ENCODE measurements at regions not wholly inside any gene's neighbourhood (a gene's known extent, or its start where the extent isn't known, plus 50 kb on each side); places are given as distances from the start of the nearest gene placed in this dataset.

DNA sequence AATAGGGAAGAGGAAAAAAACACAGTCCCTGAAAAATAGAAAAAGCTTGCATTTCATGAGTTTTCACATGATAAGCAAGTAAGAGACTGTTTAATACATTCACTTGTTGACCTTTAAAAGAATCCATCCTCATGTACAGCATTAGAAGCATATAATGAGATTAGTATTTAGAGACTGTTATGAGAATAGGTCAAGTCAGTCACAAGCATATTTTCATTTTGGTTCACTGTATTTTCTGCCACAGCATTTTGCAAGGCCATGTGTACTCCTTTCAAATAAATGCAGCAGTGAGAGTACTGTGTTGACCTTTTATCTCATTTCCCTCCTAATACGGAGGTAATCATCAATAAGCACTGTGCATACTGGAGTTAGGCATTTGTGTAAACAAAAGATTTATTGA lies 162.2 kb upstream of the SETMAR start:
- DNase-seq (ENCODE audit: low read depth in 1 of 2, low spot score in 1 of 2) (no peak), ATAC-seq (no peak), FAIRE-seq (no peak)
- Histone ChIP-seq H3K27ac (no peak overlapping the region), H3K4me2 (no peak overlapping the region), H3K9me3 (no peaks in the 10 kb centered on the region), H3K4me1 (0 out of 3 replicates have a peak, but pooled peaks cover 3% of the 10 kb centered on the region), H3K4me3 (no peak overlapping the region)
- no peak for TF ChIP-seq CTCF (IDR thresholded peaks at IDR 0.05)
- TF ChIP-seq FOXS1 (CRISPR knock-in tag; IDR thresholded peaks at IDR 0.05), result no peak
- no peak for TF ChIP-seq MAX (IDR thresholded peaks at IDR 0.05)
- TF ChIP-seq ZSCAN20 (CRISPR knock-in tag; IDR thresholded peaks at IDR 0.05), result no peak
- TF ChIP-seq FOSL2 (IDR thresholded peaks at IDR 0.05), result no peak
- TF ChIP-seq FOSL2 (CRISPR knock-in tag; IDR thresholded peaks at IDR 0.05), result no peak
- no peak for TF ChIP-seq NR3C1 (IDR thresholded peaks at IDR 0.05)
- TF ChIP-seq RNF2 (IDR thresholded peaks at IDR 0.05; ENCODE audit: borderline replicate concordance, low read depth), result no peak
- no peak for TF ChIP-seq HOXB5 (CRISPR knock-in tag; IDR thresholded peaks at IDR 0.05)
- no peak for TF ChIP-seq CBX8 (IDR thresholded peaks at IDR 0.05)
- POLR2A ChIA-PET, result no interaction called here
- CTCF ChIA-PET, result no interaction called here
- WGBS (ENCODE audit: missing lambda C conversion rate), result 7% methylated on average over 1 of the region's 1 CpG

DNA sequence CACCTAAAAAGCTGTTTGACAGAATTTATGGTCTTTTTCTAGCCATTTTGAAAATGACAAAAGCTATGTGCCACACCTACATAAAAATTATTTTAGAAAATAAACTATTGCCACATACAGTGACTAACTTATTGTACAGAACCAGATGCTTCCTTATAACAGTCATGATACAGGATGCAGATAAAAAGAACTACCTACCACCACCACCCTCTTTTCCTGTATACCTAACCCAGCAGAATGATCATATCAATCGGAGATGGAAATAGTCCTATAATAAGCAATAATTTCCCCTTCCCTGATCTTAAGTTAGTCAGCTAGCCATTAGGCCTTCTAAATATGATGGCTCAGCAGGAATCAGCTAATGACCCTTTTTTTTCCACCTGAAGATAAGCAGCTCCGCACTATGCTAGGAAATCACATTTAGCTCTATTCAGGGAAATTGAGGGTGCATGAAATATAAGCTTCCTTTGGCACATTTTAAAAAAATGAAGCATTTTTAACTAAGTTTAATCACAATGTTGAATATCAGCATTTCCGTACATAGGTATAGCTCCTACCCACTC lies 155.5 kb upstream of the SETMAR start:
- ChIA-PET CTCF (no interaction called here), POLR2A (no interaction called here)
- FAIRE-seq, result no peak
- H3K27ac ChIP-seq, result no peak overlapping the region
- no peaks in the 10 kb centered on the region for H3K9me3 ChIP-seq
- TF ChIP-seq ZNF302 (CRISPR knock-in tag; IDR thresholded peaks at IDR 0.05), result no peak
- TF ChIP-seq ZFP36 (IDR thresholded peaks at IDR 0.05; ENCODE audit: borderline replicate concordance, partially characterized antibody), result no peak
- TF ChIP-seq MAFK (IDR thresholded peaks at IDR 0.05; ENCODE audit: partially characterized antibody), result peak; percentile 50
- no peak for TF ChIP-seq EP300 (IDR thresholded peaks at IDR 0.05)
- TF ChIP-seq SREBF2 (IDR thresholded peaks at IDR 0.05), result no peak
- no peak for TF ChIP-seq PHF8 (IDR thresholded peaks at IDR 0.05; ENCODE audit: borderline replicate concordance, low read depth)
- WGBS (ENCODE audit: missing lambda C conversion rate), result 64% methylated on average over 3 of the region's 3 CpGs
- H3K4me3 ChIP-seq, result no peak overlapping the region
- no peak for ATAC-seq
- DNase-seq (ENCODE audit: low read depth in 1 of 2, low spot score in 1 of 2), result no peak
- no peaks in the 10 kb centered on the region for H3K4me1 ChIP-seq
- no peak overlapping the region for H3K4me2 ChIP-seq

GRCh38 chr3:4149296-4149695 lies 153.9 kb upstream of the SETMAR start:
- H3K9me3 ChIP-seq, result no peaks in the 10 kb centered on the region
- H3K4me2 ChIP-seq, result no peak overlapping the region
- DNase-seq (ENCODE audit: low read depth in 1 of 2, low spot score in 1 of 2), result no peak
- no peak overlapping the region for H3K27ac ChIP-seq
- ATAC-seq, result no peak
- H3K4me1 ChIP-seq, result no peaks in the 10 kb centered on the region
- H3K4me3 ChIP-seq, result no peak overlapping the region
- no peak for FAIRE-seq
- 4% methylated on average over 2 of the region's 2 CpGs for WGBS (ENCODE audit: missing lambda C conversion rate)
- ChIA-PET POLR2A (no interaction called here), CTCF (no interaction called here)
- TF ChIP-seq, protein P1, sequence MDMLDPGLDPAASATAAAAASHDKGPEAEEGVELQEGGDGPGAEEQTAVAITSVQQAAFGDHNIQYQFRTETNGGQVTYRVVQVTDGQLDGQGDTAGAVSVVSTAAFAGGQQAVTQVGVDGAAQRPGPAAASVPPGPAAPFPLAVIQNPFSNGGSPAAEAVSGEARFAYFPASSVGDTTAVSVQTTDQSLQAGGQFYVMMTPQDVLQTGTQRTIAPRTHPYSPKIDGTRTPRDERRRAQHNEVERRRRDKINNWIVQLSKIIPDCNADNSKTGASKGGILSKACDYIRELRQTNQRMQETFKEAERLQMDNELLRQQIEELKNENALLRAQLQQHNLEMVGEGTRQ (IDR thresholded peaks at IDR 0.05), result no peak
- TF ChIP-seq, protein P2, sequence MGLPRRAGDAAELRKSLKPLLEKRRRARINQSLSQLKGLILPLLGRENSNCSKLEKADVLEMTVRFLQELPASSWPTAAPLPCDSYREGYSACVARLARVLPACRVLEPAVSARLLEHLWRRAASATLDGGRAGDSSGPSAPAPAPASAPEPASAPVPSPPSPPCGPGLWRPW (IDR thresholded peaks at IDR 0.05), result no peak
- TF ChIP-seq FOXS1 (CRISPR knock-in tag; IDR thresholded peaks at IDR 0.05) (no peak), RFX5 (IDR thresholded peaks at IDR 0.05) (no peak), HEYL (CRISPR knock-in tag; IDR thresholded peaks at IDR 0.05) (no peak), SMC3 (IDR thresholded peaks at IDR 0.05) (no peak), HDAC2 (IDR thresholded peaks at IDR 0.05) (no peak), FOSB (CRISPR knock-in tag; IDR thresholded peaks at IDR 0.05) (no peak), CEBPB (IDR thresholded peaks at IDR 0.05) (no peak), RCOR1 (IDR thresholded peaks at IDR 0.05; ENCODE audit: low read depth, low read length) (no peak), BCL3 (IDR thresholded peaks at IDR 0.05) (no peak), HOXB5 (CRISPR knock-in tag; IDR thresholded peaks at IDR 0.05) (no peak), ZSCAN20 (CRISPR knock-in tag; IDR thresholded peaks at IDR 0.05) (no peak)
- TF ChIP-seq, protein P3, sequence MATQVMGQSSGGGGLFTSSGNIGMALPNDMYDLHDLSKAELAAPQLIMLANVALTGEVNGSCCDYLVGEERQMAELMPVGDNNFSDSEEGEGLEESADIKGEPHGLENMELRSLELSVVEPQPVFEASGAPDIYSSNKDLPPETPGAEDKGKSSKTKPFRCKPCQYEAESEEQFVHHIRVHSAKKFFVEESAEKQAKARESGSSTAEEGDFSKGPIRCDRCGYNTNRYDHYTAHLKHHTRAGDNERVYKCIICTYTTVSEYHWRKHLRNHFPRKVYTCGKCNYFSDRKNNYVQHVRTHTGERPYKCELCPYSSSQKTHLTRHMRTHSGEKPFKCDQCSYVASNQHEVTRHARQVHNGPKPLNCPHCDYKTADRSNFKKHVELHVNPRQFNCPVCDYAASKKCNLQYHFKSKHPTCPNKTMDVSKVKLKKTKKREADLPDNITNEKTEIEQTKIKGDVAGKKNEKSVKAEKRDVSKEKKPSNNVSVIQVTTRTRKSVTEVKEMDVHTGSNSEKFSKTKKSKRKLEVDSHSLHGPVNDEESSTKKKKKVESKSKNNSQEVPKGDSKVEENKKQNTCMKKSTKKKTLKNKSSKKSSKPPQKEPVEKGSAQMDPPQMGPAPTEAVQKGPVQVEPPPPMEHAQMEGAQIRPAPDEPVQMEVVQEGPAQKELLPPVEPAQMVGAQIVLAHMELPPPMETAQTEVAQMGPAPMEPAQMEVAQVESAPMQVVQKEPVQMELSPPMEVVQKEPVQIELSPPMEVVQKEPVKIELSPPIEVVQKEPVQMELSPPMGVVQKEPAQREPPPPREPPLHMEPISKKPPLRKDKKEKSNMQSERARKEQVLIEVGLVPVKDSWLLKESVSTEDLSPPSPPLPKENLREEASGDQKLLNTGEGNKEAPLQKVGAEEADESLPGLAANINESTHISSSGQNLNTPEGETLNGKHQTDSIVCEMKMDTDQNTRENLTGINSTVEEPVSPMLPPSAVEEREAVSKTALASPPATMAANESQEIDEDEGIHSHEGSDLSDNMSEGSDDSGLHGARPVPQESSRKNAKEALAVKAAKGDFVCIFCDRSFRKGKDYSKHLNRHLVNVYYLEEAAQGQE (IDR thresholded peaks at IDR 0.05), result no peak

All from A549 (cell line).